ENCODE measurements at regions not wholly inside any gene's neighbourhood (a gene's known extent, or its start where the extent isn't known, plus 50 kb on each side); places are given as distances from the start of the nearest gene placed in this dataset.

- H3K27ac Mint-ChIP-seq, result no peak overlapping the region
- H3K4me1 Mint-ChIP-seq (ENCODE audit: low read depth), result peaks cover 33% of the 10 kb centered on the region
- ATAC-seq (replicated peaks in 1 of 2) (no peak), DNase-seq (no peak)
- H3K27me3 Mint-ChIP-seq (ENCODE audit: low read depth), result no peaks in the 10 kb centered on the region
- no peaks in the 10 kb centered on the region for H3K9me3 Mint-ChIP-seq
- no peaks in the 10 kb centered on the region for H3K36me3 Mint-ChIP-seq (ENCODE audit: insufficient read depth in 2 of 2)
- no peak overlapping the region for H3K4me3 Mint-ChIP-seq
These were observed 101.6 kb upstream of the COL5A2 start for GRCh38 chr2:189281201-189281600.

GRCh38 chr2:189285349-189285748, 105.8 kb upstream of the COL5A2 start:
- H3K27me3 Mint-ChIP-seq (ENCODE audit: low read depth), result no peaks in the 10 kb centered on the region
- H3K9me3 Mint-ChIP-seq, result peaks cover 0 to 2% of the 10 kb centered on the region in 2 donors
- H3K27ac Mint-ChIP-seq, result no peak overlapping the region
- ATAC-seq (replicated peaks in 1 of 2) (no peak), DNase-seq (no peak)
- H3K36me3 Mint-ChIP-seq (ENCODE audit: insufficient read depth in 2 of 2), result peaks cover 0 to 9% of the 10 kb centered on the region in 2 donors
- peaks cover 53% of the 10 kb centered on the region for H3K4me1 Mint-ChIP-seq (ENCODE audit: low read depth)
- H3K4me3 Mint-ChIP-seq, result no peak overlapping the region

GRCh38 chr2:189285962-189286645, 106.5 kb upstream of the COL5A2 start:
- peaks cover 0 to 13% of the 10 kb centered on the region in 2 donors for H3K36me3 Mint-ChIP-seq (ENCODE audit: insufficient read depth in 2 of 2)
- DNase-seq (no peak), ATAC-seq (replicated peaks in 1 of 2) (peak in 1 of 2 donors; percentile 21)
- peak overlapping the region; percentile 28 for H3K27ac Mint-ChIP-seq
- H3K4me1 Mint-ChIP-seq (ENCODE audit: low read depth), result peaks cover 53% of the 10 kb centered on the region
- no peaks in the 10 kb centered on the region for H3K27me3 Mint-ChIP-seq (ENCODE audit: low read depth)
- peaks cover 0 to 3% of the 10 kb centered on the region in 2 donors for H3K9me3 Mint-ChIP-seq
- H3K4me3 Mint-ChIP-seq, result no peak overlapping the region

DNA sequence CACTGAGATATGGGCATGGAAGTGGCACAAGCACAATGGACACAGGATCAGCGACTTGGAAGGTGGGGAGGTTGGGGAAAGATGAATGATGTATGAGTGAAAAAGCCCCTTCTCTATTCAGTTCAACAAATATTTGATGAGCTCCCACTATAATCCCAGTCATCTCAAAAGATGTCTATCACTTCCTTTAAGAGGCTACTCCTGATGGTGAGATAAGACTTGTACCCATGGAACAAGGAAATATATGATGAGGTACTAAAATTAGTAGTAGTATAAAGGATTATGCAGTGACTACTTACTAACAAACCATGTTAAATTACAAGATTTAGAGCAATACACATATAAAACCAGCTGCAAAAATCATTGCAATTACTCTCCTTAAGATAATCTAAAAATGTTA, 107.8 kb upstream of the COL5A2 start:
- H3K27me3 Mint-ChIP-seq (ENCODE audit: low read depth), result no peaks in the 10 kb centered on the region
- peaks cover 0 to 13% of the 10 kb centered on the region in 2 donors for H3K36me3 Mint-ChIP-seq (ENCODE audit: insufficient read depth in 2 of 2)
- H3K9me3 Mint-ChIP-seq, result peaks cover 0 to 3% of the 10 kb centered on the region in 2 donors
- no peak overlapping the region for H3K27ac Mint-ChIP-seq
- ATAC-seq (replicated peaks in 1 of 2) (no peak), DNase-seq (no peak)
- peaks cover 65% of the 10 kb centered on the region for H3K4me1 Mint-ChIP-seq (ENCODE audit: low read depth)
- H3K4me3 Mint-ChIP-seq, result no peak overlapping the region

DNA sequence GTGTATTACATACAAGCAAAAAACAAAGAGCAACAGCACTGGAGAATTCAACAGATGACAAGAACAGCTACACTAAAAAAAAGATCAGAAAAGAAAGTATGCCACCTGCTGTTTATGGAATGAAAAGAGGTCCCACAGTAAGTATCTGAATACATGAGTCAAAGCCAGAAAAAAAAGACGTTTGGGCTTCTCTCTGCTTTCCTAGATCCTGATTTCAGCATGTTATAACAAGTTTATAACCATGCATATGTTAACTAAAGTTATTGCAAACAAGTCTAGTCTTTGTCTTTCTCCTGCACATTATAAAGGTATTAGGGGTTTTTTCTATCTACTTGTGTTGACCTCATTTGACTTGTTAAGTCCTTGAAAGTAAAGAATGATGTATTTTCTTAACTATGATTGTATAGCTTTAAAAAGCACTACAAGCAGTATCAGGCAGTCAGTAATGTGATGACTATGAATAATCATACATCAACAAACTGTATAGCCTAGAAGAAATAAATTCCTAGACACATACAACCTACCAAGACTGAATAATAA, 108.5 kb upstream of the COL5A2 start:
- ATAC-seq (replicated peaks in 1 of 2) (peak; percentile 72 to 76), DNase-seq (no peak)
- peaks cover 0 to 17% of the 10 kb centered on the region in 2 donors for H3K36me3 Mint-ChIP-seq (ENCODE audit: insufficient read depth in 2 of 2)
- H3K27ac Mint-ChIP-seq, result no peak overlapping the region
- peaks cover 59% of the 10 kb centered on the region for H3K4me1 Mint-ChIP-seq (ENCODE audit: low read depth)
- peaks cover 0 to 3% of the 10 kb centered on the region in 2 donors for H3K9me3 Mint-ChIP-seq
- no peaks in the 10 kb centered on the region for H3K27me3 Mint-ChIP-seq (ENCODE audit: low read depth)
- no peak overlapping the region for H3K4me3 Mint-ChIP-seq

DNA sequence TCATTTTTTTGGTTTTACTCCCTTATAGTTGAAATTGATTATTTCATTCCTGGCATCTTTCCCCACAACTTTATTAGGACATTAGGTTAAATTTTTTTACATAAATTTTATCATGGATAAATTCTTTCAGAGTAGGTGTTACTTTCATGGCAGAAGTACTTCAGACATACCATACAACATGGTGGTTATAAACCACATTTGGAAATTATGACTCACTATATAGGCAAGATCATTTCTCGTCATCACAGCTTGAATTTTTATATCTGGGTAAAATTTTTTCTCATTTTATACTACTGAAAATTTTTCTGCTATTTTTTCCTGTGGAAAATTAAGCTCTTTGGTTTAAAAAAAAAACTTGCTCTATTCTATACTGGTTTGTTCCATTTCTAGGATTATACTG, 111.9 kb upstream of the COL5A2 start:
- Mint-ChIP-seq H3K9me3 (peaks cover 0 to 3% of the 10 kb centered on the region in 2 donors), H3K4me1 (ENCODE audit: low read depth) (peaks cover 56% of the 10 kb centered on the region), H3K27ac (peak overlapping the region; percentile 86), H3K36me3 (ENCODE audit: insufficient read depth in 2 of 2) (peaks cover 0 to 17% of the 10 kb centered on the region in 2 donors), H3K4me3 (no peak overlapping the region), H3K27me3 (ENCODE audit: low read depth) (no peaks in the 10 kb centered on the region)
- DNase-seq (no peak), ATAC-seq (replicated peaks in 1 of 2) (peak in 1 of 2 donors; percentile 31)

GRCh38 chr2:189293164-189293563, 113.6 kb upstream of the COL5A2 start:
- Mint-ChIP-seq H3K4me1 (ENCODE audit: low read depth) (peaks cover 60% of the 10 kb centered on the region), H3K36me3 (ENCODE audit: insufficient read depth in 2 of 2) (peaks cover 0 to 17% of the 10 kb centered on the region in 2 donors), H3K27ac (no peak overlapping the region), H3K27me3 (ENCODE audit: low read depth) (no peaks in the 10 kb centered on the region), H3K4me3 (no peak overlapping the region), H3K9me3 (peaks cover 0 to 3% of the 10 kb centered on the region in 2 donors)
- no peak for ATAC-seq (replicated peaks in 1 of 2)
- no peak for DNase-seq

GRCh38 chr2:189297446-189297845, 117.9 kb upstream of the COL5A2 start:
- H3K36me3 Mint-ChIP-seq (ENCODE audit: insufficient read depth in 2 of 2), result peaks cover 0 to 6% of the 10 kb centered on the region in 2 donors
- ATAC-seq (replicated peaks in 1 of 2) (no peak), DNase-seq (no peak)
- no peak overlapping the region for H3K27ac Mint-ChIP-seq
- peak overlapping the region in 1 of 2 donors; percentile 34 for H3K4me3 Mint-ChIP-seq
- peaks cover 0 to 3% of the 10 kb centered on the region in 2 donors for H3K9me3 Mint-ChIP-seq
- no peaks in the 10 kb centered on the region for H3K27me3 Mint-ChIP-seq (ENCODE audit: low read depth)
- H3K4me1 Mint-ChIP-seq (ENCODE audit: low read depth), result peaks cover 79% of the 10 kb centered on the region

GRCh38 chr2:189298038-189298437, 118.5 kb upstream of the COL5A2 start:
- ATAC-seq (replicated peaks in 1 of 2) (no peak), DNase-seq (no peak)
- no peak overlapping the region for H3K27ac Mint-ChIP-seq
- peaks cover 84% of the 10 kb centered on the region for H3K4me1 Mint-ChIP-seq (ENCODE audit: low read depth)
- peak overlapping the region; percentile 40 to 64 for H3K4me3 Mint-ChIP-seq
- peaks cover 0 to 3% of the 10 kb centered on the region in 2 donors for H3K36me3 Mint-ChIP-seq (ENCODE audit: insufficient read depth in 2 of 2)
- H3K27me3 Mint-ChIP-seq (ENCODE audit: low read depth), result no peaks in the 10 kb centered on the region
- peaks cover 0 to 3% of the 10 kb centered on the region in 2 donors for H3K9me3 Mint-ChIP-seq

GRCh38 chr2:189298481-189298880, 118.9 kb upstream of the COL5A2 start:
- no peak for ATAC-seq (replicated peaks in 1 of 2)
- peaks cover 0 to 3% of the 10 kb centered on the region in 2 donors for H3K9me3 Mint-ChIP-seq
- H3K27me3 Mint-ChIP-seq (ENCODE audit: low read depth), result no peaks in the 10 kb centered on the region
- peaks cover 0 to 3% of the 10 kb centered on the region in 2 donors for H3K36me3 Mint-ChIP-seq (ENCODE audit: insufficient read depth in 2 of 2)
- H3K4me3 Mint-ChIP-seq, result peak overlapping the region; percentile 40 to 64
- peak overlapping the region; percentile 44 for H3K27ac Mint-ChIP-seq
- peaks cover 87% of the 10 kb centered on the region for H3K4me1 Mint-ChIP-seq (ENCODE audit: low read depth)
- no peak for DNase-seq

DNA sequence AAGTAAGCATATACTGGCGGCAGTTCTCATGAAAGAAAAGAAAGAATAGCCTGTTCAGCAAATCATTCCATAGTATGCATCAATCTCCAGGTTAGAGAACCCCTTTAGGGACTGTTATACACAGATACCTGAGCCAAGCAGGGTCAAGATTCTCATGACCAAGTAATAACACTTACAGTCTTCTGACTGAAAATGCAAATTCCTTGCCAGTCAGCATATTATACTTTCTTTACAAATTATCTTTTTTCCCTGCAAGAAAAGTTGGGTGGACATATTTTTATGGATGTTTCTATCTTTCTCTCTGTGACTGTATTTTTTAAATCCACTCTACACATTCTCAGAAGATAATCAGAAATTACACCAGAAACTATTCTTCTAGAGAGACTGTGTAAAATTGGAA, 120.4 kb upstream of the COL5A2 start:
- H3K36me3 Mint-ChIP-seq (ENCODE audit: insufficient read depth in 2 of 2), result peaks cover 2 to 8% of the 10 kb centered on the region in 2 donors
- H3K27me3 Mint-ChIP-seq (ENCODE audit: low read depth), result no peaks in the 10 kb centered on the region
- DNase-seq (no peak), ATAC-seq (replicated peaks in 1 of 2) (no peak)
- peaks cover 94% of the 10 kb centered on the region for H3K4me1 Mint-ChIP-seq (ENCODE audit: low read depth)
- no peak overlapping the region for H3K4me3 Mint-ChIP-seq
- H3K9me3 Mint-ChIP-seq, result peaks cover 0 to 3% of the 10 kb centered on the region in 2 donors
- no peak overlapping the region for H3K27ac Mint-ChIP-seq

- Mint-ChIP-seq H3K4me3 (peak overlapping the region; percentile 42 to 46), H3K27ac (peak overlapping the region; percentile 87), H3K9me3 (peaks cover 0 to 3% of the 10 kb centered on the region in 2 donors), H3K36me3 (ENCODE audit: insufficient read depth in 2 of 2) (peaks cover 2 to 8% of the 10 kb centered on the region in 2 donors), H3K4me1 (ENCODE audit: low read depth) (peaks cover 92% of the 10 kb centered on the region), H3K27me3 (ENCODE audit: low read depth) (no peaks in the 10 kb centered on the region)
- DNase-seq (peak; percentile 35 to 42), ATAC-seq (replicated peaks in 1 of 2) (peak; percentile 48 to 51)
These were observed 121.4 kb upstream of the COL5A2 start for GRCh38 chr2:189300916-189301315.

GRCh38 chr2:189302274-189302948, 122.8 kb upstream of the COL5A2 start:
- Mint-ChIP-seq H3K36me3 (ENCODE audit: insufficient read depth in 2 of 2) (peaks cover 2 to 8% of the 10 kb centered on the region in 2 donors), H3K27ac (peak overlapping the region; percentile 100), H3K4me3 (peak overlapping the region; percentile 72 to 91), H3K4me1 (ENCODE audit: low read depth) (peaks cover 79% of the 10 kb centered on the region), H3K9me3 (peaks cover 0 to 3% of the 10 kb centered on the region in 2 donors), H3K27me3 (ENCODE audit: low read depth) (no peaks in the 10 kb centered on the region)
- DNase-seq (peak; percentile 20 to 48), ATAC-seq (replicated peaks in 1 of 2) (peak; percentile 88 to 90)

All from activated T-cell treated with anti-CD3 and anti-CD28 coated beads, Interleukin-2, amount 50 U/mL, for 72 hours (primary cell).